Uterus (tissue), 3 donors: ENCODE measurements at regions not wholly inside any gene's neighbourhood (a gene's known extent, or its start where the extent isn't known, plus 50 kb on each side); places are given as distances from the start of the nearest gene placed in this dataset.

Experiments
- DNase-seq, 2 donors: peaks; one replicate each; pipeline ENCODE4 v3.0.0-alpha.2; 2019 to 2020
- H3K27ac ChIP-seq, 2 donors: fragments of 200-600 bp; sonication (generic); 1 replicate in 1 of 2; 2 replicates in 1 of 2; pipeline ENCODE4 v1.5.1; 2016 to 2018
- H3K27me3 ChIP-seq, 2 donors: fragments of 200-600 bp; sonication (generic); one replicate each; pipeline ENCODE4 v1.5.1; 2018 to 2019; ENCODE audit warnings: control low read depth in 1 of 2
- H3K36me3 ChIP-seq, 2 donors: fragments of 200-600 bp; sonication (generic); one replicate each; pipeline ENCODE4 v1.5.1; 2019; ENCODE audit warnings: control low read depth in 1 of 2
- H3K4me1 ChIP-seq, 2 donors: fragments of 200-600 bp; sonication (generic); one replicate each; pipeline ENCODE4 v1.5.1; 2018 to 2019; ENCODE audit warnings: control low read depth in 1 of 2
- H3K4me3 ChIP-seq, 2 donors: fragments of 200-600 bp; sonication (generic); 1 replicate in 1 of 2; 2 replicates in 1 of 2; pipeline ENCODE4 v1.5.1; 2018 to 2019; ENCODE audit warnings: mild to moderate bottlenecking in 1 of 2
- H3K9me3 ChIP-seq, 2 donors: fragments of 200-600 bp; sonication (generic); one replicate each; pipeline ENCODE4 v1.5.1; 2019; ENCODE audit warnings: control low read depth in 1 of 2
- CTCF ChIP-seq, 4 experiments: fragments of 200-600 bp in 2 of 4; fragments of 450-650 bp in 2 of 4; sonication (generic) in 2 of 4; IDR thresholded peaks; one replicate each; pipeline ENCODE4 v1.5.1; 2016 to 2019; ENCODE audit warnings: antibody characterized with exemption in 4 of 4, mild to moderate bottlenecking in 2 of 4, moderate library complexity in 1 of 4
- POLR2A ChIP-seq, 2 donors: fragments of 450-650 bp; IDR thresholded peaks; one replicate each; pipeline ENCODE4 v1.6.1; 2016; ENCODE audit warnings: antibody characterized with exemption in 2 of 2, mild to moderate bottlenecking in 1 of 2, moderate library complexity in 1 of 2
- intact Hi-C: fragments of 100-400 bp; cut with DNase I; formaldehyde crosslinking; loops from one replicate; pipeline ENCODE4 v1.15.1; 2023; ENCODE audit warnings: low total_unique reads
- donor health status: DM: yes; HTN: yes; CAD: no.

- DNase-seq: no peak
Observed at GRCh38 chr13:40228990-40229389, 437.5 kb downstream of the FOXO1 start.

GRCh38 chr13:40230833-40231266, 435.6 kb downstream of the FOXO1 start:
- Histone ChIP-seq H3K4me1 (peaks cover 0 to 14% of the 10 kb centered on the region in 2 donors), H3K27me3 (no peaks in the 10 kb centered on the region), H3K27ac (peak overlapping the region; percentile 94 to 96), H3K36me3 (no peaks in the 10 kb centered on the region), H3K4me3 (no peak overlapping the region), H3K9me3 (no peaks in the 10 kb centered on the region)
- intact Hi-C loops: loop anchor here (5.0 to 10.0 kb wide), 2 partner anchors 174 to 436 kb away; partner anchors contain the start of gene FOXO1
- DNase-seq: peak in 1 of 2 donors; percentile 56
- no peak for TF ChIP-seq CTCF (IDR thresholded peaks at IDR 0.05)
- TF ChIP-seq POLR2A (IDR thresholded peaks at IDR 0.05): no peak

More at GRCh38 chr13:40228990-40229389, 437.5 kb downstream of the FOXO1 start:
- Histone ChIP-seq H3K36me3 (no peaks in the 10 kb centered on the region), H3K27ac (peak overlapping the region; percentile 94 to 96), H3K4me1 (peaks cover 0 to 8% of the 10 kb centered on the region in 2 donors), H3K9me3 (no peaks in the 10 kb centered on the region), H3K27me3 (no peaks in the 10 kb centered on the region), H3K4me3 (no peak overlapping the region)
- intact Hi-C loops: no loop called here
- TF ChIP-seq POLR2A (IDR thresholded peaks at IDR 0.05) (no peak), CTCF (IDR thresholded peaks at IDR 0.05) (no peak)

GRCh38 chr13:40231311-40231710, 435.1 kb downstream of the FOXO1 start:
- Histone ChIP-seq H3K4me1 (peaks cover 0 to 14% of the 10 kb centered on the region in 2 donors), H3K27ac (peak overlapping the region; percentile 94 to 96), H3K36me3 (no peaks in the 10 kb centered on the region), H3K9me3 (no peaks in the 10 kb centered on the region), H3K4me3 (no peak overlapping the region), H3K27me3 (no peaks in the 10 kb centered on the region)
- intact Hi-C loops: loop anchor here (5.0 to 10.0 kb wide), 2 partner anchors 173 to 436 kb away; partner anchors contain the start of gene FOXO1
- TF ChIP-seq CTCF (IDR thresholded peaks at IDR 0.05) (no peak), POLR2A (IDR thresholded peaks at IDR 0.05) (no peak)
- peak in 1 of 2 donors; percentile 65 for DNase-seq

- Histone ChIP-seq H3K36me3 (no peaks in the 10 kb centered on the region), H3K27me3 (no peaks in the 10 kb centered on the region), H3K4me3 (no peak overlapping the region), H3K27ac (peak overlapping the region; percentile 94 to 96), H3K9me3 (no peaks in the 10 kb centered on the region), H3K4me1 (peaks cover 0 to 14% of the 10 kb centered on the region in 2 donors)
- no peak for DNase-seq
- no peak for TF ChIP-seq POLR2A (IDR thresholded peaks at IDR 0.05)
- TF ChIP-seq CTCF (IDR thresholded peaks at IDR 0.05): no peak
- intact Hi-C loops: loop anchor here (5.0 to 10.0 kb wide), 2 partner anchors 173 to 436 kb away; partner anchors contain the start of gene FOXO1
Observed at GRCh38 chr13:40231751-40232150, 434.7 kb downstream of the FOXO1 start.

GRCh38 chr13:40232311-40233040, 434.0 kb downstream of the FOXO1 start:
- H3K4me3 ChIP-seq: no peak overlapping the region
- H3K4me1 ChIP-seq: peaks cover 3 to 14% of the 10 kb centered on the region in 2 donors
- no peaks in the 10 kb centered on the region for H3K36me3 ChIP-seq
- H3K27me3 ChIP-seq: no peaks in the 10 kb centered on the region
- DNase-seq: no peak
- peak overlapping the region; percentile 94 to 96 for H3K27ac ChIP-seq
- TF ChIP-seq POLR2A (IDR thresholded peaks at IDR 0.05): no peak
- TF ChIP-seq CTCF (IDR thresholded peaks at IDR 0.05): peak in 1 of 4 experiments; percentile 3
- no peaks in the 10 kb centered on the region for H3K9me3 ChIP-seq
- intact Hi-C loops: loop anchor here (5.0 to 10.0 kb wide), 2 partner anchors 172 to 435 kb away; partner anchors contain the start of gene FOXO1
